ENCODE measurements at regions not wholly inside any gene's neighbourhood (a gene's known extent, or its start where the extent isn't known, plus 50 kb on each side); places are given as distances from the start of the nearest gene placed in this dataset.

- WGBS (ENCODE audit: extremely low coverage, insufficient read length, low lambda C conversion rate) = no CpG with 5 or more reads among the region's 7 CpGs
- H4K91ac ChIP-seq (ENCODE audit: insufficient read length, low read depth, low read length) = no peak overlapping the region
- Mint-ChIP-seq H3K36me3 (ENCODE audit: insufficient read depth in 1 of 3, low read depth in 3 of 3) (no peaks in the 10 kb centered on the region), H3K9me3 (no peaks in the 10 kb centered on the region), H3K27ac (no peak overlapping the region), H3K27me3 (ENCODE audit: low read depth) (no peaks in the 10 kb centered on the region), H3K4me1 (peaks cover 0 to 2% of the 10 kb centered on the region in 2 experiments; a peak in 1 of 4 replicates), H3K4me3 (no peak overlapping the region)
- no peak for DNase-seq
- H3K56ac ChIP-seq (ENCODE audit: insufficient read length, low read depth, low read length) = no peak overlapping the region
- no peak overlapping the region for H2BK120ac ChIP-seq (ENCODE audit: low read depth, low read length, poor library complexity, severe bottlenecking)
- no peak overlapping the region for H3T11ph ChIP-seq (ENCODE audit: low read length)
- H2AFZ ChIP-seq (ENCODE audit: low read length) = no peak overlapping the region
- H3K27me3 ChIP-seq (ENCODE audit: insufficient read depth, low read length) = no peaks in the 10 kb centered on the region
- H3K4me2 ChIP-seq (ENCODE audit: insufficient read depth, insufficient read length, low read length) = no peak overlapping the region
- no peak overlapping the region for H2AK5ac ChIP-seq (ENCODE audit: insufficient read length, low read length)
- H3K18ac ChIP-seq (ENCODE audit: insufficient read length, low read depth, low read length) = no peak overlapping the region
- no peak overlapping the region for H3K14ac ChIP-seq (ENCODE audit: insufficient read depth, low read length)
- no peaks in the 10 kb centered on the region for H4K20me1 ChIP-seq (ENCODE audit: control insufficient read depth, insufficient read depth, insufficient read length)
- H3K23ac ChIP-seq (ENCODE audit: insufficient read length, low read depth, low read length) = no peak overlapping the region
- no peak overlapping the region for H2BK5ac ChIP-seq (ENCODE audit: insufficient read length, low read length)
- no peak overlapping the region for H2BK20ac ChIP-seq (ENCODE audit: low read depth, low read length, poor library complexity, severe bottlenecking)
- no peak overlapping the region for H2BK15ac ChIP-seq (ENCODE audit: low read depth, low read length)
- no peaks in the 10 kb centered on the region for H3K79me1 ChIP-seq (ENCODE audit: insufficient read depth, low read depth, low read length, poor library complexity, severe bottlenecking)
- no peak overlapping the region for H3K4ac ChIP-seq (ENCODE audit: low read depth, low read length)
- H3K9me3 ChIP-seq (ENCODE audit: control insufficient read depth, low read depth, low read length) = no peaks in the 10 kb centered on the region
- H4K8ac ChIP-seq (replicated peaks; ENCODE audit: insufficient read length, low read depth, low read length) = no peak overlapping the region
- H4K5ac ChIP-seq (ENCODE audit: insufficient read length, low read depth, low read length) = no peak overlapping the region
- H2BK12ac ChIP-seq (ENCODE audit: insufficient read length, low read depth, low read length) = no peak overlapping the region
- peaks cover 9% of the 10 kb centered on the region; the same call in 1 of the 2 replicates for H3K4me1 ChIP-seq (ENCODE audit: insufficient read depth, low read length)
- H3K23me2 ChIP-seq (ENCODE audit: insufficient read length, low read depth, low read length, poor library complexity, severe bottlenecking) = no peaks in the 10 kb centered on the region
- no peak overlapping the region for H3K27ac ChIP-seq (ENCODE audit: insufficient read length, low read depth, low read length)
- no peaks in the 10 kb centered on the region for H3K79me2 ChIP-seq (ENCODE audit: insufficient read depth, low read length)
- no peak overlapping the region for H3K9ac ChIP-seq (ENCODE audit: extremely low read depth, insufficient read length, low read length)
- TF ChIP-seq, protein P1, sequence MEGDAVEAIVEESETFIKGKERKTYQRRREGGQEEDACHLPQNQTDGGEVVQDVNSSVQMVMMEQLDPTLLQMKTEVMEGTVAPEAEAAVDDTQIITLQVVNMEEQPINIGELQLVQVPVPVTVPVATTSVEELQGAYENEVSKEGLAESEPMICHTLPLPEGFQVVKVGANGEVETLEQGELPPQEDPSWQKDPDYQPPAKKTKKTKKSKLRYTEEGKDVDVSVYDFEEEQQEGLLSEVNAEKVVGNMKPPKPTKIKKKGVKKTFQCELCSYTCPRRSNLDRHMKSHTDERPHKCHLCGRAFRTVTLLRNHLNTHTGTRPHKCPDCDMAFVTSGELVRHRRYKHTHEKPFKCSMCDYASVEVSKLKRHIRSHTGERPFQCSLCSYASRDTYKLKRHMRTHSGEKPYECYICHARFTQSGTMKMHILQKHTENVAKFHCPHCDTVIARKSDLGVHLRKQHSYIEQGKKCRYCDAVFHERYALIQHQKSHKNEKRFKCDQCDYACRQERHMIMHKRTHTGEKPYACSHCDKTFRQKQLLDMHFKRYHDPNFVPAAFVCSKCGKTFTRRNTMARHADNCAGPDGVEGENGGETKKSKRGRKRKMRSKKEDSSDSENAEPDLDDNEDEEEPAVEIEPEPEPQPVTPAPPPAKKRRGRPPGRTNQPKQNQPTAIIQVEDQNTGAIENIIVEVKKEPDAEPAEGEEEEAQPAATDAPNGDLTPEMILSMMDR (conservative IDR thresholded peaks at IDR 0.05) = no peak
Measured at GRCh38 chr11:111000400-111001080, 245.0 kb upstream of the POU2AF2 start.
